WTC11 (cell line): ENCODE measurements at regions not wholly inside any gene's neighbourhood (a gene's known extent, or its start where the extent isn't known, plus 50 kb on each side); places are given as distances from the start of the nearest gene placed in this dataset.

Experiments used
- ATAC-seq: fragments of 200-7000 bp; cut with Tn5 transposase; 2 replicates; pipeline ENCODE4 v1.10.0; 2021; ENCODE audit warnings: mild to moderate bottlenecking, moderate library complexity
- CTCF ChIA-PET: fragments of 300-600 bp; sonication (Branson Sonifier 250); formaldehyde crosslinking; loops from one replicate; lab custom pipeline; 2021; ENCODE audit warnings: antibody characterized with exemption; lab: Charles Lee
- POLR2A ChIA-PET: fragments of 350-600 bp; sonication (Branson Sonifier 250); formaldehyde crosslinking; loops from one replicate; lab custom pipeline; 2021; ENCODE audit warnings: antibody characterized with exemption; lab: Charles Lee
- DNase-seq: peaks from one replicate; pipeline ENCODE4 v3.0.0; 2021; ENCODE audit warnings: low spot score
- H3K27ac Mint-ChIP-seq: 2 replicates; pipeline ENCODE4 v1.8.0; 2021; ENCODE audit warnings: mixed read lengths
- H3K27me3 Mint-ChIP-seq: 2 replicates; pipeline ENCODE4 v1.8.0; 2021; ENCODE audit warnings: low read depth, mild to moderate bottlenecking, moderate library complexity, mixed read lengths
- H3K36me3 Mint-ChIP-seq: 2 replicates; pipeline ENCODE4 v1.8.0; 2021; ENCODE audit warnings: mixed read lengths
- H3K4me1 Mint-ChIP-seq: 2 replicates; pipeline ENCODE4 v1.8.0; 2022; ENCODE audit warnings: mixed read lengths
- H3K4me3 Mint-ChIP-seq: 2 replicates; pipeline ENCODE4 v1.8.0; 2021; ENCODE audit warnings: mild to moderate bottlenecking, moderate library complexity, mixed read lengths
- H3K9me3 Mint-ChIP-seq: 2 replicates; pipeline ENCODE4 v1.8.0; 2021; ENCODE audit warnings: mixed read lengths
- ATF1 ChIP-seq: sonication (generic); formaldehyde crosslinking; IDR thresholded peaks from 2 replicates; pipeline ENCODE4 v1.8.1; 2023; ENCODE audit warnings: mild to moderate bottlenecking, moderate library complexity, missing genetic modification reagents
- CBFB ChIP-seq: sonication (generic); formaldehyde crosslinking; IDR thresholded peaks from 2 replicates; pipeline ENCODE4 v1.8.1; 2022; ENCODE audit warnings: mild to moderate bottlenecking, low read depth, missing genetic modification reagents
- GTF2I ChIP-seq: fragments of 250-450 bp; sonication (Bioruptor Pico); conservative IDR thresholded peaks from 2 replicates; pipeline ENCODE4 v1.4.0; 2021; ENCODE audit warnings: mild to moderate bottlenecking
- NFATC4 ChIP-seq: fragments of 250-450 bp; sonication (Bioruptor Pico); IDR thresholded peaks from 2 replicates; pipeline ENCODE4 v1.9.0; 2021; ENCODE audit warnings: mild to moderate bottlenecking
- SMAD3 ChIP-seq: sonication (generic); formaldehyde crosslinking; IDR thresholded peaks from 2 replicates; pipeline ENCODE4 v1.8.0; 2022; ENCODE audit warnings: missing genetic modification reagents, mild to moderate bottlenecking, borderline replicate concordance
- TEAD4 ChIP-seq: sonication (generic); formaldehyde crosslinking; IDR thresholded peaks from 2 replicates; pipeline ENCODE4 v1.8.0; 2022; ENCODE audit warnings: mild to moderate bottlenecking, missing genetic modification reagents
- ZNF396 ChIP-seq: fragments of 250-450 bp; sonication (Bioruptor Pico); IDR thresholded peaks from 2 replicates; pipeline ENCODE4 v1.8.0; 2021; ENCODE audit warnings: mild to moderate bottlenecking, moderate library complexity, borderline replicate concordance
- ZNF423 ChIP-seq: fragments of 250-450 bp; sonication (Bioruptor Pico); IDR thresholded peaks from 2 replicates; pipeline ENCODE4 v2.1.2; 2022; ENCODE audit warnings: mild to moderate bottlenecking, moderate library complexity
- TF ChIP-seq, protein P1 (sequence below): sonication (generic); formaldehyde crosslinking; IDR thresholded peaks from 2 replicates; pipeline ENCODE4 v1.8.0; 2023; ENCODE audit warnings: missing genetic modification reagents, mild to moderate bottlenecking, borderline replicate concordance
- TF ChIP-seq, protein P2 (sequence below): fragments of 250-450 bp; sonication (Bioruptor Pico); IDR thresholded peaks from 2 replicates; pipeline ENCODE4 v1.9.0; 2021; ENCODE audit warnings: mild to moderate bottlenecking, borderline replicate concordance
- TF ChIP-seq, protein P3 (sequence below): sonication (generic); formaldehyde crosslinking; IDR thresholded peaks from 2 replicates; pipeline ENCODE4 v1.8.0; 2022; ENCODE audit warnings: missing genetic modification reagents
- TF ChIP-seq, protein P4 (sequence below): fragments of 250-450 bp; sonication (Bioruptor Pico); IDR thresholded peaks from 2 replicates; pipeline ENCODE4 v1.9.0; 2021; ENCODE audit warnings: mild to moderate bottlenecking
- TF ChIP-seq, protein P5 (sequence below): sonication (generic); formaldehyde crosslinking; IDR thresholded peaks from 2 replicates; pipeline ENCODE4 v1.8.1; 2022; ENCODE audit warnings: low read depth, mild to moderate bottlenecking, moderate library complexity, missing genetic modification reagents, borderline replicate concordance
- TF ChIP-seq, protein P6 (sequence below): fragments of 250-450 bp; sonication (Bioruptor Pico); IDR thresholded peaks from 2 replicates; pipeline ENCODE4 v1.8.0; 2021; ENCODE audit warnings: mild to moderate bottlenecking
- TF ChIP-seq, protein P7 (sequence below): sonication (generic); formaldehyde crosslinking; IDR thresholded peaks from 2 replicates; pipeline ENCODE4 v1.8.1; 2023; ENCODE audit warnings: mild to moderate bottlenecking, missing genetic modification reagents

DNA sequence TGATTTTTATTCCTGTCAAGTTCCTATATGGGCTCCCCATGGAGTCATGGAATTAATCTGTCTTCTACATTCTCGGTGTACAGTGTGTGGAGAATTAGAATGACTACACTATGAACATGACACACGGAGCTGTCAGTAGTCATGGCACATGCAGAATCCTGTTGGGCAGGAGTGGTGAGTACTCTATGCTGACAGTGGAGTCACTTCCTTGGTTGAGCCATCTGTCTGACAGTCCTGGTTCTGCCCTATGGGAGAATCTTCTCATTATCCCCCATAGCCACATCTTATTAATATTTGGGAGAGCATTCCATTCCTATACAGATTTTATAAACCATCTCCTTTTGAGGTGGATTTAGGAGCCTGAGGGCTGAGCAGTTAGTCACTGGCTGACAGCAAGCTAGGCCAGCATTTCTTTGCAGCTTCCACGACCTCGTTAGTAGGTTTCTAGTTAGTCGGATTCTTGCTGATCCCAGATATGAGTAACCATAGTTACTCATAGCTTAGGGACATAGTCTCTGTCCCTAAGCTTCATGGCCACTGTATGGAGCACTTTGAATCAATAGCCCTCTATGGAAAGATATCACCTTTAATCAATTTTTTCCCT is 90.6 kb downstream of the MDH1 start:
- POLR2A ChIA-PET: no interaction called here
- DNase-seq (no peak), ATAC-seq (no peak)
- peaks cover 5% of the 10 kb centered on the region for H3K9me3 Mint-ChIP-seq
- no peaks in the 10 kb centered on the region for H3K27me3 Mint-ChIP-seq
- H3K27ac Mint-ChIP-seq: no peak overlapping the region
- H3K4me1 Mint-ChIP-seq: peaks cover 4% of the 10 kb centered on the region
- CTCF ChIA-PET: interaction anchor here (1.7 kb wide), 1 partner anchor 20 kb away, joined by 6 read pairs; no protein-coding TSS in a partner anchor
- no peak overlapping the region for H3K4me3 Mint-ChIP-seq
- H3K36me3 Mint-ChIP-seq: no peaks in the 10 kb centered on the region
- no peak for TF ChIP-seq GTF2I (CRISPR knock-in tag)
- TF ChIP-seq, protein P1, sequence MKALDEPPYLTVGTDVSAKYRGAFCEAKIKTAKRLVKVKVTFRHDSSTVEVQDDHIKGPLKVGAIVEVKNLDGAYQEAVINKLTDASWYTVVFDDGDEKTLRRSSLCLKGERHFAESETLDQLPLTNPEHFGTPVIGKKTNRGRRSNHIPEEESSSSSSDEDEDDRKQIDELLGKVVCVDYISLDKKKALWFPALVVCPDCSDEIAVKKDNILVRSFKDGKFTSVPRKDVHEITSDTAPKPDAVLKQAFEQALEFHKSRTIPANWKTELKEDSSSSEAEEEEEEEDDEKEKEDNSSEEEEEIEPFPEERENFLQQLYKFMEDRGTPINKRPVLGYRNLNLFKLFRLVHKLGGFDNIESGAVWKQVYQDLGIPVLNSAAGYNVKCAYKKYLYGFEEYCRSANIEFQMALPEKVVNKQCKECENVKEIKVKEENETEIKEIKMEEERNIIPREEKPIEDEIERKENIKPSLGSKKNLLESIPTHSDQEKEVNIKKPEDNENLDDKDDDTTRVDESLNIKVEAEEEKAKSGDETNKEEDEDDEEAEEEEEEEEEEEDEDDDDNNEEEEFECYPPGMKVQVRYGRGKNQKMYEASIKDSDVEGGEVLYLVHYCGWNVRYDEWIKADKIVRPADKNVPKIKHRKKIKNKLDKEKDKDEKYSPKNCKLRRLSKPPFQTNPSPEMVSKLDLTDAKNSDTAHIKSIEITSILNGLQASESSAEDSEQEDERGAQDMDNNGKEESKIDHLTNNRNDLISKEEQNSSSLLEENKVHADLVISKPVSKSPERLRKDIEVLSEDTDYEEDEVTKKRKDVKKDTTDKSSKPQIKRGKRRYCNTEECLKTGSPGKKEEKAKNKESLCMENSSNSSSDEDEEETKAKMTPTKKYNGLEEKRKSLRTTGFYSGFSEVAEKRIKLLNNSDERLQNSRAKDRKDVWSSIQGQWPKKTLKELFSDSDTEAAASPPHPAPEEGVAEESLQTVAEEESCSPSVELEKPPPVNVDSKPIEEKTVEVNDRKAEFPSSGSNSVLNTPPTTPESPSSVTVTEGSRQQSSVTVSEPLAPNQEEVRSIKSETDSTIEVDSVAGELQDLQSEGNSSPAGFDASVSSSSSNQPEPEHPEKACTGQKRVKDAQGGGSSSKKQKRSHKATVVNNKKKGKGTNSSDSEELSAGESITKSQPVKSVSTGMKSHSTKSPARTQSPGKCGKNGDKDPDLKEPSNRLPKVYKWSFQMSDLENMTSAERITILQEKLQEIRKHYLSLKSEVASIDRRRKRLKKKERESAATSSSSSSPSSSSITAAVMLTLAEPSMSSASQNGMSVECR: no peak
- TF ChIP-seq, protein P2, sequence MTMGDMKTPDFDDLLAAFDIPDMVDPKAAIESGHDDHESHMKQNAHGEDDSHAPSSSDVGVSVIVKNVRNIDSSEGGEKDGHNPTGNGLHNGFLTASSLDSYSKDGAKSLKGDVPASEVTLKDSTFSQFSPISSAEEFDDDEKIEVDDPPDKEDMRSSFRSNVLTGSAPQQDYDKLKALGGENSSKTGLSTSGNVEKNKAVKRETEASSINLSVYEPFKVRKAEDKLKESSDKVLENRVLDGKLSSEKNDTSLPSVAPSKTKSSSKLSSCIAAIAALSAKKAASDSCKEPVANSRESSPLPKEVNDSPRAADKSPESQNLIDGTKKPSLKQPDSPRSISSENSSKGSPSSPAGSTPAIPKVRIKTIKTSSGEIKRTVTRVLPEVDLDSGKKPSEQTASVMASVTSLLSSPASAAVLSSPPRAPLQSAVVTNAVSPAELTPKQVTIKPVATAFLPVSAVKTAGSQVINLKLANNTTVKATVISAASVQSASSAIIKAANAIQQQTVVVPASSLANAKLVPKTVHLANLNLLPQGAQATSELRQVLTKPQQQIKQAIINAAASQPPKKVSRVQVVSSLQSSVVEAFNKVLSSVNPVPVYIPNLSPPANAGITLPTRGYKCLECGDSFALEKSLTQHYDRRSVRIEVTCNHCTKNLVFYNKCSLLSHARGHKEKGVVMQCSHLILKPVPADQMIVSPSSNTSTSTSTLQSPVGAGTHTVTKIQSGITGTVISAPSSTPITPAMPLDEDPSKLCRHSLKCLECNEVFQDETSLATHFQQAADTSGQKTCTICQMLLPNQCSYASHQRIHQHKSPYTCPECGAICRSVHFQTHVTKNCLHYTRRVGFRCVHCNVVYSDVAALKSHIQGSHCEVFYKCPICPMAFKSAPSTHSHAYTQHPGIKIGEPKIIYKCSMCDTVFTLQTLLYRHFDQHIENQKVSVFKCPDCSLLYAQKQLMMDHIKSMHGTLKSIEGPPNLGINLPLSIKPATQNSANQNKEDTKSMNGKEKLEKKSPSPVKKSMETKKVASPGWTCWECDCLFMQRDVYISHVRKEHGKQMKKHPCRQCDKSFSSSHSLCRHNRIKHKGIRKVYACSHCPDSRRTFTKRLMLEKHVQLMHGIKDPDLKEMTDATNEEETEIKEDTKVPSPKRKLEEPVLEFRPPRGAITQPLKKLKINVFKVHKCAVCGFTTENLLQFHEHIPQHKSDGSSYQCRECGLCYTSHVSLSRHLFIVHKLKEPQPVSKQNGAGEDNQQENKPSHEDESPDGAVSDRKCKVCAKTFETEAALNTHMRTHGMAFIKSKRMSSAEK: no peak
- TF ChIP-seq, protein P3, sequence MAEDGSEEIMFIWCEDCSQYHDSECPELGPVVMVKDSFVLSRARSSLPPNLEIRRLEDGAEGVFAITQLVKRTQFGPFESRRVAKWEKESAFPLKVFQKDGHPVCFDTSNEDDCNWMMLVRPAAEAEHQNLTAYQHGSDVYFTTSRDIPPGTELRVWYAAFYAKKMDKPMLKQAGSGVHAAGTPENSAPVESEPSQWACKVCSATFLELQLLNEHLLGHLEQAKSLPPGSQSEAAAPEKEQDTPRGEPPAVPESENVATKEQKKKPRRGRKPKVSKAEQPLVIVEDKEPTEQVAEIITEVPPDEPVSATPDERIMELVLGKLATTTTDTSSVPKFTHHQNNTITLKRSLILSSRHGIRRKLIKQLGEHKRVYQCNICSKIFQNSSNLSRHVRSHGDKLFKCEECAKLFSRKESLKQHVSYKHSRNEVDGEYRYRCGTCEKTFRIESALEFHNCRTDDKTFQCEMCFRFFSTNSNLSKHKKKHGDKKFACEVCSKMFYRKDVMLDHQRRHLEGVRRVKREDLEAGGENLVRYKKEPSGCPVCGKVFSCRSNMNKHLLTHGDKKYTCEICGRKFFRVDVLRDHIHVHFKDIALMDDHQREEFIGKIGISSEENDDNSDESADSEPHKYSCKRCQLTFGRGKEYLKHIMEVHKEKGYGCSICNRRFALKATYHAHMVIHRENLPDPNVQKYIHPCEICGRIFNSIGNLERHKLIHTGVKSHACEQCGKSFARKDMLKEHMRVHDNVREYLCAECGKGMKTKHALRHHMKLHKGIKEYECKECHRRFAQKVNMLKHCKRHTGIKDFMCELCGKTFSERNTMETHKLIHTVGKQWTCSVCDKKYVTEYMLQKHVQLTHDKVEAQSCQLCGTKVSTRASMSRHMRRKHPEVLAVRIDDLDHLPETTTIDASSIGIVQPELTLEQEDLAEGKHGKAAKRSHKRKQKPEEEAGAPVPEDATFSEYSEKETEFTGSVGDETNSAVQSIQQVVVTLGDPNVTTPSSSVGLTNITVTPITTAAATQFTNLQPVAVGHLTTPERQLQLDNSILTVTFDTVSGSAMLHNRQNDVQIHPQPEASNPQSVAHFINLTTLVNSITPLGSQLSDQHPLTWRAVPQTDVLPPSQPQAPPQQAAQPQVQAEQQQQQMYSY (CRISPR knock-in tag): no peak
- TF ChIP-seq, protein P4, sequence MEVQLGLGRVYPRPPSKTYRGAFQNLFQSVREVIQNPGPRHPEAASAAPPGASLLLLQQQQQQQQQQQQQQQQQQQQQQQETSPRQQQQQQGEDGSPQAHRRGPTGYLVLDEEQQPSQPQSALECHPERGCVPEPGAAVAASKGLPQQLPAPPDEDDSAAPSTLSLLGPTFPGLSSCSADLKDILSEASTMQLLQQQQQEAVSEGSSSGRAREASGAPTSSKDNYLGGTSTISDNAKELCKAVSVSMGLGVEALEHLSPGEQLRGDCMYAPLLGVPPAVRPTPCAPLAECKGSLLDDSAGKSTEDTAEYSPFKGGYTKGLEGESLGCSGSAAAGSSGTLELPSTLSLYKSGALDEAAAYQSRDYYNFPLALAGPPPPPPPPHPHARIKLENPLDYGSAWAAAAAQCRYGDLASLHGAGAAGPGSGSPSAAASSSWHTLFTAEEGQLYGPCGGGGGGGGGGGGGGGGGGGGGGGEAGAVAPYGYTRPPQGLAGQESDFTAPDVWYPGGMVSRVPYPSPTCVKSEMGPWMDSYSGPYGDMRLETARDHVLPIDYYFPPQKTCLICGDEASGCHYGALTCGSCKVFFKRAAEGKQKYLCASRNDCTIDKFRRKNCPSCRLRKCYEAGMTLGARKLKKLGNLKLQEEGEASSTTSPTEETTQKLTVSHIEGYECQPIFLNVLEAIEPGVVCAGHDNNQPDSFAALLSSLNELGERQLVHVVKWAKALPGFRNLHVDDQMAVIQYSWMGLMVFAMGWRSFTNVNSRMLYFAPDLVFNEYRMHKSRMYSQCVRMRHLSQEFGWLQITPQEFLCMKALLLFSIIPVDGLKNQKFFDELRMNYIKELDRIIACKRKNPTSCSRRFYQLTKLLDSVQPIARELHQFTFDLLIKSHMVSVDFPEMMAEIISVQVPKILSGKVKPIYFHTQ: no peak
- no peak for TF ChIP-seq TEAD4
- no peak for TF ChIP-seq SMAD3 (CRISPR knock-in tag)
- no peak for TF ChIP-seq ATF1 (CRISPR knock-in tag)
- no peak for TF ChIP-seq ZNF423 (CRISPR knock-in tag)
- TF ChIP-seq ZNF396 (CRISPR knock-in tag): no peak
- TF ChIP-seq, protein P5, sequence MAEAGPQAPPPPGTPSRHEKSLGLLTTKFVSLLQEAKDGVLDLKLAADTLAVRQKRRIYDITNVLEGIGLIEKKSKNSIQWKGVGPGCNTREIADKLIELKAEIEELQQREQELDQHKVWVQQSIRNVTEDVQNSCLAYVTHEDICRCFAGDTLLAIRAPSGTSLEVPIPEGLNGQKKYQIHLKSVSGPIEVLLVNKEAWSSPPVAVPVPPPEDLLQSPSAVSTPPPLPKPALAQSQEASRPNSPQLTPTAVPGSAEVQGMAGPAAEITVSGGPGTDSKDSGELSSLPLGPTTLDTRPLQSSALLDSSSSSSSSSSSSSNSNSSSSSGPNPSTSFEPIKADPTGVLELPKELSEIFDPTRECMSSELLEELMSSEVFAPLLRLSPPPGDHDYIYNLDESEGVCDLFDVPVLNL: no peak
- no peak for TF ChIP-seq NFATC4 (CRISPR knock-in tag)
- TF ChIP-seq, protein P6, sequence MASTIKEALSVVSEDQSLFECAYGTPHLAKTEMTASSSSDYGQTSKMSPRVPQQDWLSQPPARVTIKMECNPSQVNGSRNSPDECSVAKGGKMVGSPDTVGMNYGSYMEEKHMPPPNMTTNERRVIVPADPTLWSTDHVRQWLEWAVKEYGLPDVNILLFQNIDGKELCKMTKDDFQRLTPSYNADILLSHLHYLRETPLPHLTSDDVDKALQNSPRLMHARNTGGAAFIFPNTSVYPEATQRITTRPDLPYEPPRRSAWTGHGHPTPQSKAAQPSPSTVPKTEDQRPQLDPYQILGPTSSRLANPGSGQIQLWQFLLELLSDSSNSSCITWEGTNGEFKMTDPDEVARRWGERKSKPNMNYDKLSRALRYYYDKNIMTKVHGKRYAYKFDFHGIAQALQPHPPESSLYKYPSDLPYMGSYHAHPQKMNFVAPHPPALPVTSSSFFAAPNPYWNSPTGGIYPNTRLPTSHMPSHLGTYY (CRISPR knock-in tag): no peak
- TF ChIP-seq CBFB (CRISPR knock-in tag): no peak
- TF ChIP-seq, protein P7, sequence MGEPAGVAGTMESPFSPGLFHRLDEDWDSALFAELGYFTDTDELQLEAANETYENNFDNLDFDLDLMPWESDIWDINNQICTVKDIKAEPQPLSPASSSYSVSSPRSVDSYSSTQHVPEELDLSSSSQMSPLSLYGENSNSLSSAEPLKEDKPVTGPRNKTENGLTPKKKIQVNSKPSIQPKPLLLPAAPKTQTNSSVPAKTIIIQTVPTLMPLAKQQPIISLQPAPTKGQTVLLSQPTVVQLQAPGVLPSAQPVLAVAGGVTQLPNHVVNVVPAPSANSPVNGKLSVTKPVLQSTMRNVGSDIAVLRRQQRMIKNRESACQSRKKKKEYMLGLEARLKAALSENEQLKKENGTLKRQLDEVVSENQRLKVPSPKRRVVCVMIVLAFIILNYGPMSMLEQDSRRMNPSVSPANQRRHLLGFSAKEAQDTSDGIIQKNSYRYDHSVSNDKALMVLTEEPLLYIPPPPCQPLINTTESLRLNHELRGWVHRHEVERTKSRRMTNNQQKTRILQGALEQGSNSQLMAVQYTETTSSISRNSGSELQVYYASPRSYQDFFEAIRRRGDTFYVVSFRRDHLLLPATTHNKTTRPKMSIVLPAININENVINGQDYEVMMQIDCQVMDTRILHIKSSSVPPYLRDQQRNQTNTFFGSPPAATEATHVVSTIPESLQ (CRISPR knock-in tag): no peak
